Ascending aorta (tissue), 2 donors: ENCODE measurements at regions not wholly inside any gene's neighbourhood (a gene's known extent, or its start where the extent isn't known, plus 50 kb on each side); places are given as distances from the start of the nearest gene placed in this dataset.

ENCODE experiments used
- DNase-seq, 2 donors: peaks; one replicate each; pipeline ENCODE4 v3.0.0-alpha.2; 2019; ENCODE audit warnings: low spot score in 2 of 2
- H3K27ac ChIP-seq, 2 donors: fragments of 200-600 bp; sonication (generic); one replicate each; pipeline ENCODE4 v1.5.1; 2016 to 2017; ENCODE audit warnings: mild to moderate bottlenecking in 1 of 2
- H3K27me3 ChIP-seq: fragments of 200-600 bp; sonication (generic); one replicate; pipeline ENCODE4 v1.5.1; 2017
- H3K36me3 ChIP-seq, 2 donors: fragments of 200-600 bp; sonication (generic); one replicate each; pipeline ENCODE4 v1.5.1; 2016
- H3K4me1 ChIP-seq, 2 donors: fragments of 200-600 bp; sonication (generic); one replicate each; pipeline ENCODE4 v1.5.1; 2016 to 2017; ENCODE audit warnings: mild to moderate bottlenecking in 1 of 2
- H3K4me3 ChIP-seq, 2 donors: fragments of 200-600 bp; sonication (generic); one replicate each; pipeline ENCODE4 v1.5.1; 2016 to 2017; ENCODE audit warnings: mild to moderate bottlenecking in 1 of 2
- H3K9me3 ChIP-seq, 2 donors: fragments of 200-600 bp; sonication (generic); one replicate each; pipeline ENCODE4 v1.5.1; 2016
- CTCF ChIP-seq, 3 experiments: fragments of 200-600 bp in 2 of 3; fragments of 450-650 bp in 1 of 3; sonication (generic) in 2 of 3; IDR thresholded peaks; one replicate each; pipeline ENCODE4 v1.5.1; 2016 to 2019; ENCODE audit warnings: antibody characterized with exemption in 3 of 3, mild to moderate bottlenecking in 1 of 3, moderate library complexity in 1 of 3
- intact Hi-C: fragments of 100-400 bp; cut with DNase I; formaldehyde crosslinking; loops from one replicate; pipeline ENCODE4 v1.15.1; 2023

DNA sequence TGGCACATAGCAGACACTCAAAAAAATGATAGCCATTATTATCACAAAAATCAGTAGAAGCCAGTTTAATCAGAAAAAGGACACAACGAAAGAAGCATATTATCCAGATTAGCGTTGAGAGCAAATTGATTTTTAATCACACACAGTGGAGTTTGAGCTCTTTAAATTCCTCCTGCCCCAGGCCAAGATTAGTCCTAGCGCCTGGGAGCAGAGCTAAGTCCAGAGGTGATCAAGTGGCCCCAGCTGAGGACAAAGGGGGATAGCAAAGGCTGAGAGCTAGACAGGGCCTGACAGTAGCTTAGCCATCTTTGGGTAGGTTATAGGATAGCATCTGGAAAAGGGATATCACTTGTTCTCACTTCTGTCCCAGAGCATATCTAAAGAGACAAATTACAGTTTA is 133.6 kb downstream of the NXPE2 start:
- H3K4me1 ChIP-seq = no peaks in the 10 kb centered on the region
- no peaks in the 10 kb centered on the region for H3K9me3 ChIP-seq
- H3K36me3 ChIP-seq = no peaks in the 10 kb centered on the region
- intact Hi-C loops = no loop called here
- no peak for DNase-seq
- H3K27me3 ChIP-seq = no peaks in the 10 kb centered on the region
- no peak overlapping the region for H3K4me3 ChIP-seq
- no peak for TF ChIP-seq CTCF (IDR thresholded peaks at IDR 0.05)
- no peak overlapping the region for H3K27ac ChIP-seq

- Histone ChIP-seq H3K27ac (no peak overlapping the region), H3K36me3 (no peaks in the 10 kb centered on the region), H3K27me3 (no peaks in the 10 kb centered on the region), H3K4me3 (no peak overlapping the region), H3K9me3 (no peaks in the 10 kb centered on the region), H3K4me1 (no peaks in the 10 kb centered on the region)
- no peak for TF ChIP-seq CTCF (IDR thresholded peaks at IDR 0.05)
- intact Hi-C loops = no loop called here
- DNase-seq = no peak
Observed at GRCh38 chr11:114812733-114813132, 134.4 kb downstream of the NXPE2 start.

GRCh38 chr11:114813189-114813718 is 134.9 kb downstream of the NXPE2 start:
- intact Hi-C loops = no loop called here
- Histone ChIP-seq H3K36me3 (no peaks in the 10 kb centered on the region), H3K9me3 (no peaks in the 10 kb centered on the region), H3K27me3 (no peaks in the 10 kb centered on the region), H3K27ac (no peak overlapping the region), H3K4me1 (no peaks in the 10 kb centered on the region), H3K4me3 (no peak overlapping the region)
- no peak for TF ChIP-seq CTCF (IDR thresholded peaks at IDR 0.05)
- DNase-seq = no peak

DNA sequence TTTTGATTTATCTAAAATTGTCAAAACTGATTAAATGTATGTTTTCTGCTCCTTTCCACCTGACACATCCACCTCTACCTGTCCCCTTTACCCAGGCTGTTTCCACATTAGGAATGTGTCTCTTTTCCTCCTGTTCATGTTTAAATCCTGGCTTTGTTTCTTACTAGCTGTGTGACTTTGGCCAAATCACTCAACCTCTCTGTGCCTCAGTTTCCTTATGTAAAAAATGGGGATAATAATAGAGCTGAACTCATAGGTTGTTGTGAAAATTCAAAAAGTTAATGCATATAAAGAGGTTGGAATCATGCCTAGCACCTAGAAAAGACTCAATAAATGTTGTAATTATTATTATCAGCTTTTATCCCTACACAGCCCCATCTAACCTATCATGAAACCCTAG is 136.8 kb downstream of the NXPE2 start:
- Histone ChIP-seq H3K9me3 (no peaks in the 10 kb centered on the region), H3K36me3 (no peaks in the 10 kb centered on the region), H3K4me1 (no peaks in the 10 kb centered on the region), H3K27me3 (no peaks in the 10 kb centered on the region), H3K27ac (no peak overlapping the region), H3K4me3 (no peak overlapping the region)
- no peak for DNase-seq
- intact Hi-C loops = no loop called here
- no peak for TF ChIP-seq CTCF (IDR thresholded peaks at IDR 0.05)

DNA sequence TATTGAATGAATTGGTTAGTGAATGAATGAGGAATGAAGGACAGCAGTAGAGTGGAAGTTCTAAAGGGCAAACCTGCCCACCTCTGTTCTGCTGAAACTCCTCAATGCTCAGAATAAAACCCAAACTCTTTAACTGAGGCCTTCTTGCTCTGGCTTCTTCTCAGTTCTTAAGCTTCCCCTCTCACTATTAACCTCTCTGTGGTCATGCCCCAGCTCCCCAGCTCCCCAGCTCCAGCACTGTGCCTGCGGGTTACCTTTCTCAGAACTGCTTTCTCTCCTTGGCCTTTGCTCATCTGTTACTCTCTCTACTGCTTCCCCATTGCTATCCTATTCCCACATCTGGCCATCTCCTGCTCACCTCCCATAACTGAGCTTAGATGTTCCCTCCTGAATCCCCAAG is 137.4 kb downstream of the NXPE2 start:
- DNase-seq = no peak
- intact Hi-C loops = no loop called here
- no peaks in the 10 kb centered on the region for H3K9me3 ChIP-seq
- no peaks in the 10 kb centered on the region for H3K27me3 ChIP-seq
- TF ChIP-seq CTCF (IDR thresholded peaks at IDR 0.05) = no peak
- no peak overlapping the region for H3K4me3 ChIP-seq
- no peak overlapping the region for H3K27ac ChIP-seq
- H3K4me1 ChIP-seq = no peaks in the 10 kb centered on the region
- no peaks in the 10 kb centered on the region for H3K36me3 ChIP-seq

DNA sequence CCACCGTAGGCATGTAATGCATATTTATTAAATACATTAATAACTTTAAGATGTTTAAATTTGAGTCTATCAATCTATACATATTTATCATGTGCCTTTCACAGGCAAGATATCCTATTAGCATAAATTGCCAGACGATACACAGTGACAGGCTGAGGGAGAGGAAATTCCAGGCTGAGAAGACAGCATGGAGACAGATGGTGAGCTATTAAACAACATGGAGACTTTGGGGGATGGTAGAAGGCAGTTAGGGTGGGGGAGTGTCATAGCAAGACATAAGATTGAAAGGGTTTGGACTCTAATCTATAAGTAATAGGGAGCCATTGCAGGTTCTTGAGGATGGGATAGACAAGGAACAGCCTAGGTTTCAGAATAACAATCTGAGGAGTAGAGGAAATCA is 138.5 kb downstream of the NXPE2 start:
- intact Hi-C loops = no loop called here
- no peaks in the 10 kb centered on the region for H3K27me3 ChIP-seq
- no peaks in the 10 kb centered on the region for H3K9me3 ChIP-seq
- no peak overlapping the region for H3K4me3 ChIP-seq
- no peaks in the 10 kb centered on the region for H3K4me1 ChIP-seq
- H3K36me3 ChIP-seq = no peaks in the 10 kb centered on the region
- no peak overlapping the region for H3K27ac ChIP-seq
- DNase-seq = no peak
- no peak for TF ChIP-seq CTCF (IDR thresholded peaks at IDR 0.05)
